ENCODE measurements at regions not wholly inside any gene's neighbourhood (a gene's known extent, or its start where the extent isn't known, plus 50 kb on each side); places are given as distances from the start of the nearest gene placed in this dataset.
A peak's percentile ranks its signal among the peaks of the same experiment; 100 is the strongest.
"Not testable (repeated sequence)": the region's sequence is repeated elsewhere in the genome, so short reads cannot be mapped to it uniquely, and the experiment has no call there.

- DNase-seq: peak in 42 of 56 donors; percentile 9 to 79 (median 34)
Measured at GRCh38 chr1:9441451-9442133, 97.7 kb upstream of the SLC25A33 start.

- no peak for DNase-seq
Measured at GRCh38 chr1:9442278-9442846, 96.9 kb upstream of the SLC25A33 start.

- no peak for DNase-seq
Measured at GRCh38 chr1:9442986-9443385, 96.3 kb upstream of the SLC25A33 start.

- no peak for DNase-seq
Measured at GRCh38 chr1:9443913-9444445, 95.3 kb upstream of the SLC25A33 start.

- no peak for DNase-seq
Measured at GRCh38 chr1:9444532-9444931, 94.7 kb upstream of the SLC25A33 start.

DNA sequence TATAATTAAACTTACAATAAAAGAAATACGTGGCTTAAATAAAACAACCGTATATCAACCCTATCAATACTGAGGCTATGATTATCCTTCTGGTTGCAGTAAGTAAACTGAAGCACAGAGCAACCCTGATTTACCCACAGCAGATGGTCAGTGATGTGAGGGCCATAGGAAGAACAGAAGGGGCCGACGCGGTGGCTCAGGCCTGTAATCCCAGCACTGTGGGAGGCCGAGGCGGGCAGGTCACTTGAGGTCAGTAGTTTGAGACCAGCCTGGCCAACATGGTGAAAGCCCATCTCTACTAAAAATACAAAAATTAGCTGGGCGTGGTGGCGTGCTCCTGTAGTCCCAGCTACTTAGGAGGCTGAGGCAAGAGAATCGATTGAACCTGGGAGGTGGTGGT, 94.2 kb upstream of the SLC25A33 start:
- not testable (repeated sequence) for DNase-seq

DNA sequence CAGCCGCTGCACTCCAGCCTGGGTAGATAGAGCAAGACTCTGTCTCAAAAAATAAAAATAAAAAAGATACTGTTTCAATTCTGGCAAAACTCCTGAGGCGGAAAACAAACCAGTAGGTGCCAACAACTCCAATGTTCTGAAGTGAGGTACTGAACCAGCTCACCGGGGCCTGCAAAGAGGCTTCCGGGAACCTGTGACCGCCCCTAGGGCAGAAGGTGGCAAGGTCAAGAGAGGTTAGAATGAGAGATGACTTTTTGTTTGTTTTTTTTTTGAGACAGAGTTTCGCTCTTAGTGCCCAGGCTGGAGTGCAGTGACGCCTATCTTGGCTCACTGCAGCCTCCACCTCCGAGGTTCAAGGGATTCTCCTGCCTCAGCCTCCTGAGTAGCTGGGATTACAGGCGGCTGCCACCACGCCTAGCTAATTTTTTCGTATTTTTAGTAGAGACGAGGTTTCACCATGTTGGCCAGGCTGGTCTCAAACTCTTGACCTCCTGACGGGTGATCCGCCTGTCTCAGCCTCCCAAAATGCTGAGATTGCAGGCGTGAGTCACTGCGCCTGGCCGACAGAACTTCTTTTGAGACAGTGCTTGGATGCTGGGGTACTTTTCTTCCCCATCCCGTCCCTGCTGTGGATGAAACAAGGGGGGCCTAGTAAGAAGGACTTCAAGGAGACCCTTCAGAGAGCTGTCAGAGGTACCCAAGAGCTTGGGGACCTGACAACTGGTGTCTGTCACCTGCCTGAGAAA, 91.9 kb upstream of the SLC25A33 start:
- DNase-seq: no peak

- DNase-seq: no peak
Measured at GRCh38 chr1:9448132-9449109, 90.8 kb upstream of the SLC25A33 start.

DNA sequence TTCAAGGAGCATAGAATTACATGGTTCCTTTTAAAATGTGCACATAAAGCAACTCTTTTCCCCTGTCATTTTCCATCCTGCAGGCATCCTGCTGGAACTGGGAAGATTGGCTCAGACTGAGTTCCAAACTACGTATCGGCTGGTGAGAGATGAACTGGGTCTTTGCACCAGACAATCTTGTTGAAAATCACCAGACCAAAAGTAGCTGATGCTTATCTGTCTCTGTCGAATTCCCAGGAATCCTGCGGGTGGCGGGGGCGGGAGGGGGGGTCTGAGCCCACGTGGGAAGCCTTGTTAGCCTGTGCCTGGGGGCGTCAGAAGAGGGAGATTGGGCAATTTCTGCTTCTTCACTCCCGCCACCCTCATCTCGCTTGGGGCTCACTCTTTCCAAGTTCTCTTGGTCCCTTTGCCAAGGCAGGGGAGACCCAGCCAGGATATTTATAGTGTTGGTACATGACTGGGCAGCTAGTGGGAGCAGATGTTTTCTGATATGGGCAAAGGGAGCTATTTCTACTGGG, 90.1 kb upstream of the SLC25A33 start:
- peak in 1 of 56 donors; percentile 24 for DNase-seq

GRCh38 chr1:9449976-9450696, 89.1 kb upstream of the SLC25A33 start:
- no peak for DNase-seq

GRCh38 chr1:9451081-9451480, 88.2 kb upstream of the SLC25A33 start:
- DNase-seq: no peak

- DNase-seq: no peak
Measured at GRCh38 chr1:9452516-9453140, 86.6 kb upstream of the SLC25A33 start.

DNA sequence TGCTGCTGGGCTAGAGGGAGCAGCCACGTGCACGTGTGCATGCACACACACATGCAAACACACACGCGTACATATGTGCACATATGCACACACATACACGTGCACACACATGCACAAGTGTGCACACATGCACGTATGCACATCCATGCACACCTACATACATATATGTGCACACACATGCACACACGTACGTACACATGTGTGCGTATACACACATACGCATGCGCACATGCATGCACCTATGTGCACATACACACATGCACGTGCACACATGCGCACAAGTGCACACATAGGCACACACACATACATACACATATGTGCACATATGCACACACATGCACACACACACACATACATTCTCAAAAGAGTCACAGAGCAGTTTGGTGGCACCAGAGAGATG, 85.9 kb upstream of the SLC25A33 start:
- DNase-seq: no peak

DNA sequence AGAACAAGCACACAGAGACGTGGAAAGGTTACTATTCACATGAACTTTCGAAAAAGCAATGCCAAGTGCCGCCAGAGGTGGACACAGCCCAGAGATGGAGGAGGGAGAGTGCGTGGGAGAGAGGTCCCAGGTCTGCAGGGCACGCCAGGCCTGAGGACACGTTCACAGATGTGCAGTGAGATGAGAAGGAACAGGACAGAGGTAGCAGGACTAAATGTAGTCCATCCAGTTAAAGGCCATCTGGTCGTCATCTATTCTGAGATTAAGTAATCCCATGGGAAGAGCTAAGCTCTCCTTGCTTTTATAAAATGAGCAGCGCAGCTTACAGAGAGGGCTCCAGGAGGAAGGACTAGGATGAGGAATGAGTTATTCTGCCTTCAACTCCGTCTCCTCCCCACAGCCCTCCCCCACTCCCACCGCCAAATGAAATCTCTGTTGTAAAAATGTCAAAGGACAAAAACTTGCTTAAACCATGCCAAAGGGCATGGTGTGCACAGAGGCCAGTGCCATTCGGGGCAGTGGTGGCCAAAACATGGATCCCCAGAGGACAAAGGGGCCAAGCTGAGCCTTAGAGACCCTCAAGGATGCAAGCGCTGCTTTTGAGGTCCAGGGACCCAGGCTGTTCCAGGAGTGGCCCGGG, 85.4 kb upstream of the SLC25A33 start:
- DNase-seq: no peak

GRCh38 chr1:9454494-9455066, 84.7 kb upstream of the SLC25A33 start:
- DNase-seq: no peak

DNA sequence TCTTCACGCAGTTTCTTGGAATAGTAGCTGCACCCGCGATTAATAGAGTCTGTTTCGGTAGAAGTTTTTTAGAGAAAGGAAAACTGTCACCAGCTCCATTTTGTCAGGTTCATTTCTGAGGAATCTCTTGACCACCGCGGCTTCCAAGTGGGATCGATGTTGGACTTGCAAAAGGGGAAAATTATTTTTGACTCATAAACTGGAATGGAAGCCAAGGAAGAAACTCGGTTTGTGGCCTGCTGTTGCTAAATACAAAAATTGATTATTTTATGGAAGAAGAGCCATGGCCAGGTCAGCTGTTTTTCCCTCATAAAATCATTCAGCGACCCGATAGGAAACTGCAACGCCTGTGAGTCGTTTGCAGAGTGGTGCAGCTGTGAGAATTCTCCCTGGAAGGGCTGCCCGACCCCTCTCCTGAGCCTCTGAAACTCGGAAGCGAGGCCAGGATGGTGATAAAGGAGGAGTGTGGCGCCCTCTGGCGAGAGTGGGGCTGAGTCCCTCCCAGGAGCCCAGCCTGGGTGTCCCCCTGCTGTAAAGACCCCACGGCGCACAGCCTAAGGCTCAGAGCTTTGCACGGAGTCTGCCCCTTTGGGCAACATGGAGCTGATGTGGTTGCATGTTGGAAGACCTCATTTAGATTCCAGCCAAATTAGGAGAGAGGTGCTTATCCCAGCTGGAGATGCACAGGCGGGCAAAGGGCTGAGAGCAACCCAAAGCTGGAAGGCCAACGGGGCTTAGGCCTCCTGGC, 83.6 kb upstream of the SLC25A33 start:
- DNase-seq: peak in 45 of 56 donors; percentile 7 to 81 (median 43)

- no peak for DNase-seq
Measured at GRCh38 chr1:9456833-9457232, 82.4 kb upstream of the SLC25A33 start.

- DNase-seq: no peak
Measured at GRCh38 chr1:9459816-9460407, 79.4 kb upstream of the SLC25A33 start.

All from amygdala (tissue), 56 donors.